ENCODE measurements at regions not wholly inside any gene's neighbourhood (a gene's known extent, or its start where the extent isn't known, plus 50 kb on each side); places are given as distances from the start of the nearest gene placed in this dataset.
A peak's percentile ranks its signal among the peaks of the same experiment; 100 is the strongest.
"Not testable (repeated sequence)": the region's sequence is repeated elsewhere in the genome, so short reads cannot be mapped to it uniquely, and the experiment has no call there.

GRCh38 chr5:89173528-89173927, 290.5 kb upstream of the MEF2C start:
- H3K4me3 ChIP-seq (ENCODE audit: low read depth, low read length) = no peak overlapping the region
- TF ChIP-seq, protein P1, sequence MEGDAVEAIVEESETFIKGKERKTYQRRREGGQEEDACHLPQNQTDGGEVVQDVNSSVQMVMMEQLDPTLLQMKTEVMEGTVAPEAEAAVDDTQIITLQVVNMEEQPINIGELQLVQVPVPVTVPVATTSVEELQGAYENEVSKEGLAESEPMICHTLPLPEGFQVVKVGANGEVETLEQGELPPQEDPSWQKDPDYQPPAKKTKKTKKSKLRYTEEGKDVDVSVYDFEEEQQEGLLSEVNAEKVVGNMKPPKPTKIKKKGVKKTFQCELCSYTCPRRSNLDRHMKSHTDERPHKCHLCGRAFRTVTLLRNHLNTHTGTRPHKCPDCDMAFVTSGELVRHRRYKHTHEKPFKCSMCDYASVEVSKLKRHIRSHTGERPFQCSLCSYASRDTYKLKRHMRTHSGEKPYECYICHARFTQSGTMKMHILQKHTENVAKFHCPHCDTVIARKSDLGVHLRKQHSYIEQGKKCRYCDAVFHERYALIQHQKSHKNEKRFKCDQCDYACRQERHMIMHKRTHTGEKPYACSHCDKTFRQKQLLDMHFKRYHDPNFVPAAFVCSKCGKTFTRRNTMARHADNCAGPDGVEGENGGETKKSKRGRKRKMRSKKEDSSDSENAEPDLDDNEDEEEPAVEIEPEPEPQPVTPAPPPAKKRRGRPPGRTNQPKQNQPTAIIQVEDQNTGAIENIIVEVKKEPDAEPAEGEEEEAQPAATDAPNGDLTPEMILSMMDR (conservative IDR thresholded peaks at IDR 0.05; ENCODE audit: low read depth, low read length) = no peak
- no peak for DNase-seq (ENCODE audit: low read depth)

DNA sequence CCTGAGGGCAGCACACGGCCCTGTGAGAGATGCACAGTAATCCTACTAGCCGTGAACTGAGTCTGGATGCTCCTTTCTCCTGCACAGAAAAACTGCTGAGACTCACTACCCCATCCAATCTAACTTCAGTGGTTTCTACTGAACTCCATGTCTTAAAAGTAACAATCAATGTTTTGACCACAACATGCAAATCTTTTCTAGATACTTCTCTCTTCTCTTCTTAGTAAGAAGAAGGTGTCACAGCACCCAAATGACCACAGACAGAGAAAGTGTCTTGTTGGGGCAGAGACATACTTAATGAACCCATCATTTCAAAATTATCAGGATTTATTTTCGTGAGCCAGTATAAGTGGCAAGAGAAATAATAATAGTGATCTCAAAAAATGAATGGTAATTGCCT, 285.8 kb upstream of the MEF2C start:
- no peak for DNase-seq (ENCODE audit: low read depth)
- H3K4me3 ChIP-seq (ENCODE audit: low read depth, low read length) = no peak overlapping the region
- TF ChIP-seq, protein P1 (conservative IDR thresholded peaks at IDR 0.05; ENCODE audit: low read depth, low read length) = no peak

DNA sequence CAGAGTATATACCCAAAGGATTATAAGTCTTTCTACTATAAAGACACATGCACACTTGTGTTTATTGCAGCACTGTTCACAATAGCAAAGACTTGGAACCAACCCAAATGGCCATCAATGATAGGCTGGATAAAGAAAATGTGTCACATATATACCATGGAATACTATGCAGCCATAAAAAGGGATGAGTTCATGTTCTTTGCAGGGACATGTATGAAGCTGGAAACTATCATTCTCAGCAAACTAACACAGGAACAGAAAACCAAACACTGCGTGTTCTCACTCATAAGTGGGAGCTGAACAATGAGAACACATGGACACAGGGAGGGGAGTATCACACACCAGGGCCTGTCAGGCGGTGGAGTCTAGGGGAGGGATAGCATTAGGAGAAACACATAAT, 281.7 kb upstream of the MEF2C start:
- not testable (repeated sequence) for DNase-seq (ENCODE audit: low read depth)

DNA sequence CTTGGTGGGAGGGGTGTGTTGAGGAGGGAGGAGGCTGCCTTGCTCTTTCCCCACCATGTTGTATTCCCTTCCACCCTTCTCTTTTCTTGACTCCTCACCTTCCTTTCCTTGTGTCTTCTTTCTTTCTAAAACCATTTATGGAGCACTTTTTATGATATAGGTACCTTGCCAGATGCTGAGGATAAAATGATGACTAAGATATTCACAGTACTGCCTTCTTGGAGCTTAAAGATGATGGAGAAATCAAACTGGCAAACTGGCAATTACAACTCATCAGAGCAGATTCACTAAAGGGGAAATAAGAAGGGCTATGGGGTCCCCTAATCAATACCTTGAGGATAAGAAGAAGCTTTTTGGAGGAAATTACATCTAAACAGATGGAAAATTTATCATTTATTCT, 273.2 kb upstream of the MEF2C start:
- TF ChIP-seq, protein P1 (conservative IDR thresholded peaks at IDR 0.05; ENCODE audit: low read depth, low read length) = no peak
- no peak for DNase-seq (ENCODE audit: low read depth)
- no peak overlapping the region for H3K4me3 ChIP-seq (ENCODE audit: low read depth, low read length)

More for the DNA sequence above, 281.7 kb upstream of the MEF2C start:
- not testable (repeated sequence) for H3K4me3 ChIP-seq (ENCODE audit: low read depth, low read length)

DNA sequence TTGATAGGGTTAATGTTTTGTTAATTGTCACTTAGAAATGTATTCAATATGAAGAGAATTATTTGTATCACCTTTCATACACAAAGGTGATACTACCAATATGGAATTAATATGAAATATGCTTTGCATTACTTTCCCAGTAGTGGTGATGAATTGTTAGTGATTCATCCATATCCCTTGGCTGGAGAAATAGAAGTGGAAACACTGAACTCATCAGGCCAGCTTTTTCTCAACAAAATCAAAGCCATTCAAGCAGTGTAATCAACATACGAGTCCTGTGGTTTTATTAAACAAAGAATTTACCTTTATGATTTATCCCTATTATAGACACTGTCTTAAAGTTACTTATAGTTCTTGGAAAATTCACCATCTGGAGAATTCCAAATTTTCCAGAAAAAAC, 264.0 kb upstream of the MEF2C start:
- DNase-seq (ENCODE audit: low read depth) = peak; percentile 1
- TF ChIP-seq, protein P1 (conservative IDR thresholded peaks at IDR 0.05; ENCODE audit: low read depth, low read length) = no peak
- H3K4me3 ChIP-seq (ENCODE audit: low read depth, low read length) = no peak overlapping the region

DNA sequence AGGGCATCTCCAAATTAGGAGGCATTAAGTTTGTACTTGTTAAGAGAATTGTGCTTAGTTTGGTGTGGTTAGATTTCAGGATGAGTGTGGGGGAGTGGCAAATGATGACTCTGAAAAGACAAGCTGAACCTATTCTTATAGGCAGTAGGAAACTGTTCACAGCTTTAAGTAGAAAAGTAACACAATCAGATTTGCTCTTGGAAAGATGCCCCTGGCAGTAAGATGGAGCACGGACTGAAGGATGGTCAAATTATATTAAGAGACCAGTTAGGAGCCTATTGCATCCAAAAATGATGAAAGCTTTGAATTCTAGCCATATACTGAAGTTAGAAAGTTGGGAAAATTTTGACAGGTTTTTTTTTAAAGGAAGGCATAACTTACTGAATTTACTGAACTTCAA, 254.2 kb upstream of the MEF2C start:
- TF ChIP-seq, protein P1 (conservative IDR thresholded peaks at IDR 0.05; ENCODE audit: low read depth, low read length) = no peak
- H3K4me3 ChIP-seq (ENCODE audit: low read depth, low read length) = no peak overlapping the region
- DNase-seq (ENCODE audit: low read depth) = no peak

- DNase-seq (ENCODE audit: low read depth) = no peak
- no peak overlapping the region for H3K4me3 ChIP-seq (ENCODE audit: low read depth, low read length)
- TF ChIP-seq, protein P1 (conservative IDR thresholded peaks at IDR 0.05; ENCODE audit: low read depth, low read length) = no peak
Measured at GRCh38 chr5:89133975-89134374, 251.0 kb upstream of the MEF2C start.

GRCh38 chr5:89133129-89133528, 250.1 kb upstream of the MEF2C start:
- no peak overlapping the region for H3K4me3 ChIP-seq (ENCODE audit: low read depth, low read length)
- TF ChIP-seq, protein P1 (conservative IDR thresholded peaks at IDR 0.05; ENCODE audit: low read depth, low read length) = no peak
- no peak for DNase-seq (ENCODE audit: low read depth)
